IMR-90 (cell line): ENCODE measurements at regions not wholly inside any gene's neighbourhood (a gene's known extent, or its start where the extent isn't known, plus 50 kb on each side); places are given as distances from the start of the nearest gene placed in this dataset.

Experiments
- BHLHE40 ChIP-seq: fragments of 150-350 bp; IDR thresholded peaks from 2 replicates; pipeline ENCODE4 v1.6.1; 2016; ENCODE audit warnings: mild to moderate bottlenecking, low read depth, low read length
- CEBPB ChIP-seq: IDR thresholded peaks from 2 replicates; pipeline ENCODE4 v1.6.1; 2012; ENCODE audit warnings: low read depth, low read length, improper control_type of control experiment
- CHD1 ChIP-seq: IDR thresholded peaks from 2 replicates; pipeline ENCODE4 v1.6.1; 2012; ENCODE audit warnings: low read depth, low read length, improper control_type of control experiment
- MAFK ChIP-seq: IDR thresholded peaks from 2 replicates; pipeline ENCODE4 v1.6.1; 2012; ENCODE audit warnings: low read depth, low read length, improper control_type of control experiment
- MXI1 ChIP-seq: IDR thresholded peaks from 2 replicates; pipeline ENCODE4 v1.6.1; 2012; ENCODE audit warnings: low read depth, mild to moderate bottlenecking, low read length, moderate library complexity, borderline replicate concordance
- POLR2A ChIP-seq: IDR thresholded peaks from 2 replicates; pipeline ENCODE4 v1.6.1; 2012; ENCODE audit warnings: mild to moderate bottlenecking, low read depth, low read length
- RAD21 ChIP-seq: IDR thresholded peaks from 2 replicates; pipeline ENCODE4 v1.6.1; 2012; ENCODE audit warnings: low read length, improper control_type of control experiment
- RFX5 ChIP-seq: IDR thresholded peaks from 2 replicates; pipeline ENCODE4 v1.8.0; 2012; ENCODE audit warnings: low read depth, mild to moderate bottlenecking, low read length, moderate library complexity
- SMC3 ChIP-seq: fragments of 150-350 bp; IDR thresholded peaks from 2 replicates; pipeline ENCODE4 v1.6.1; 2016; ENCODE audit warnings: low read depth, mild to moderate bottlenecking, antibody characterized with exemption, low read length, moderate library complexity
- TF ChIP-seq, protein P1 (sequence below): conservative IDR thresholded peaks from 2 replicates; pipeline ENCODE4 v1.5.1; 2012; ENCODE audit warnings: mild to moderate bottlenecking, low read depth, low read length, improper control_type of control experiment
- TF ChIP-seq, protein P2 (sequence below): fragments of 150-350 bp; IDR thresholded peaks from 2 replicates; pipeline ENCODE4 v1.6.1; 2016; ENCODE audit warnings: low read depth, mild to moderate bottlenecking, low read length, moderate library complexity, borderline replicate concordance
- TF ChIP-seq, protein P3 (sequence below): fragments of 150-350 bp; IDR thresholded peaks from 2 replicates; pipeline ENCODE4 v1.6.1; 2017; ENCODE audit warnings: mild to moderate bottlenecking, antibody characterized with exemption, low read length, low read depth

DNA sequence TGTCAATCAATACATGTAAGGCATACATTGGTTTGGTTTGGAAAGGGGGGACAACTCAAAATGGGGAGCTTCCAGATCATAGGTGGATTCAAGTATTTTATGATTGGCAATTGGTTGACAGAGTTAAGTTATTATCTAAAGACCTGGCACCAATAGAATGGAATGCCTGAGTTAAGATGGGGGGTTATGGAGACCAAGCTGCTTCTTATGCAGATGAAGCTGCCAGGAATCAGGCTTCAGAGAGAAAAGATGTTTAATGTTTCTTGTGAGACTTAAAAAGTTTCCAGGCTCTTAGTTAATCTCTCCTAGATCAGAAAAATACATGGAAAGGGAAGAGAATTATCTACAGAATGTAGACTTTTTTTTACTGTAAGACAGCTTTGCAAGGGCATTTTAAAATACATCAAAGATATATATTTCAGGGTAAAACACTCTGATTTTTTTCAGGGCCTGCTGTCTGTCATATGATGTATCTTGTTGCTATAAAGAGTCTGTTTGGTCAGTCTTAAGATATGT, 1343.2 kb upstream of the LRRTM1 start:
- TF ChIP-seq POLR2A, result no peak
- TF ChIP-seq CEBPB, result no peak
- TF ChIP-seq, protein P1, sequence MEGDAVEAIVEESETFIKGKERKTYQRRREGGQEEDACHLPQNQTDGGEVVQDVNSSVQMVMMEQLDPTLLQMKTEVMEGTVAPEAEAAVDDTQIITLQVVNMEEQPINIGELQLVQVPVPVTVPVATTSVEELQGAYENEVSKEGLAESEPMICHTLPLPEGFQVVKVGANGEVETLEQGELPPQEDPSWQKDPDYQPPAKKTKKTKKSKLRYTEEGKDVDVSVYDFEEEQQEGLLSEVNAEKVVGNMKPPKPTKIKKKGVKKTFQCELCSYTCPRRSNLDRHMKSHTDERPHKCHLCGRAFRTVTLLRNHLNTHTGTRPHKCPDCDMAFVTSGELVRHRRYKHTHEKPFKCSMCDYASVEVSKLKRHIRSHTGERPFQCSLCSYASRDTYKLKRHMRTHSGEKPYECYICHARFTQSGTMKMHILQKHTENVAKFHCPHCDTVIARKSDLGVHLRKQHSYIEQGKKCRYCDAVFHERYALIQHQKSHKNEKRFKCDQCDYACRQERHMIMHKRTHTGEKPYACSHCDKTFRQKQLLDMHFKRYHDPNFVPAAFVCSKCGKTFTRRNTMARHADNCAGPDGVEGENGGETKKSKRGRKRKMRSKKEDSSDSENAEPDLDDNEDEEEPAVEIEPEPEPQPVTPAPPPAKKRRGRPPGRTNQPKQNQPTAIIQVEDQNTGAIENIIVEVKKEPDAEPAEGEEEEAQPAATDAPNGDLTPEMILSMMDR, result no peak
- TF ChIP-seq BHLHE40, result no peak
- TF ChIP-seq MXI1, result no peak
- no peak for TF ChIP-seq CHD1
- no peak for TF ChIP-seq SMC3
- no peak for TF ChIP-seq RFX5
- TF ChIP-seq, protein P2, sequence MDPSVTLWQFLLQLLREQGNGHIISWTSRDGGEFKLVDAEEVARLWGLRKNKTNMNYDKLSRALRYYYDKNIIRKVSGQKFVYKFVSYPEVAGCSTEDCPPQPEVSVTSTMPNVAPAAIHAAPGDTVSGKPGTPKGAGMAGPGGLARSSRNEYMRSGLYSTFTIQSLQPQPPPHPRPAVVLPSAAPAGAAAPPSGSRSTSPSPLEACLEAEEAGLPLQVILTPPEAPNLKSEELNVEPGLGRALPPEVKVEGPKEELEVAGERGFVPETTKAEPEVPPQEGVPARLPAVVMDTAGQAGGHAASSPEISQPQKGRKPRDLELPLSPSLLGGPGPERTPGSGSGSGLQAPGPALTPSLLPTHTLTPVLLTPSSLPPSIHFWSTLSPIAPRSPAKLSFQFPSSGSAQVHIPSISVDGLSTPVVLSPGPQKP, result no peak
- TF ChIP-seq MAFK, result no peak
- TF ChIP-seq, protein P3, sequence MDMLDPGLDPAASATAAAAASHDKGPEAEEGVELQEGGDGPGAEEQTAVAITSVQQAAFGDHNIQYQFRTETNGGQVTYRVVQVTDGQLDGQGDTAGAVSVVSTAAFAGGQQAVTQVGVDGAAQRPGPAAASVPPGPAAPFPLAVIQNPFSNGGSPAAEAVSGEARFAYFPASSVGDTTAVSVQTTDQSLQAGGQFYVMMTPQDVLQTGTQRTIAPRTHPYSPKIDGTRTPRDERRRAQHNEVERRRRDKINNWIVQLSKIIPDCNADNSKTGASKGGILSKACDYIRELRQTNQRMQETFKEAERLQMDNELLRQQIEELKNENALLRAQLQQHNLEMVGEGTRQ, result no peak
- TF ChIP-seq RAD21, result no peak
